Smooth muscle cell (in vitro differentiated cells): ENCODE measurements at regions not wholly inside any gene's neighbourhood (a gene's known extent, or its start where the extent isn't known, plus 50 kb on each side); places are given as distances from the start of the nearest gene placed in this dataset.

Experiments
- DNase-seq: peaks from one replicate; lab custom pipeline; 2025; ENCODE audit not compliant: unreplicated experiment; lab: John Stamatoyannopoulos, UW
- H2AFZ ChIP-seq: fragments of 200-600 bp; sonication (generic); 2 replicates; pipeline ENCODE4 v1.6.0; 2016; ENCODE audit warnings: antibody characterized with exemption, low read depth, mild to moderate bottlenecking
- H3F3A ChIP-seq: fragments of 200-600 bp; sonication (generic); 2 replicates; pipeline ENCODE4 v1.6.0; 2017; ENCODE audit warnings: antibody characterized with exemption, low read depth
- H3K27ac ChIP-seq: fragments of 200-600 bp; sonication (generic); 2 replicates; pipeline ENCODE4 v1.5.1; 2016; ENCODE audit warnings: low read depth, mild to moderate bottlenecking
- H3K27me3 ChIP-seq: fragments of 200-600 bp; sonication (generic); 2 replicates; pipeline ENCODE4 v1.6.1; 2016; ENCODE audit warnings: low read depth, mild to moderate bottlenecking
- H3K36me3 ChIP-seq: fragments of 200-600 bp; sonication (generic); 2 replicates; pipeline ENCODE4 v1.5.1; 2016; ENCODE audit warnings: low read depth
- H3K4me1 ChIP-seq: fragments of 200-600 bp; sonication (generic); 2 replicates; pipeline ENCODE4 v1.5.1; 2016; ENCODE audit warnings: low read depth
- H3K4me2 ChIP-seq: fragments of 200-600 bp; sonication (generic); 2 replicates; pipeline ENCODE4 v1.6.0; 2016; ENCODE audit warnings: mild to moderate bottlenecking
- H3K4me3 ChIP-seq: fragments of 200-600 bp; sonication (generic); 2 replicates; pipeline ENCODE4 v1.5.1; 2016; ENCODE audit warnings: mild to moderate bottlenecking
- H3K79me2 ChIP-seq: fragments of 200-600 bp; sonication (generic); 2 replicates; pipeline ENCODE4 v1.6.0; 2016; ENCODE audit warnings: low read depth, mild to moderate bottlenecking
- H3K9ac ChIP-seq: fragments of 200-600 bp; sonication (generic); 2 replicates; pipeline ENCODE4 v1.6.0; 2016; ENCODE audit warnings: low read depth
- H3K9me3 ChIP-seq: fragments of 200-600 bp; sonication (generic); replicated peaks from 2 replicates; pipeline ENCODE4 v1.5.1; 2016; ENCODE audit warnings: low read depth
- H4K20me1 ChIP-seq: fragments of 200-600 bp; sonication (generic); 2 replicates; pipeline ENCODE4 v1.6.0; 2016; ENCODE audit warnings: low read depth
- WGBS: methylation state at CpG from one replicate; pipeline ENCODE4 v1.1.7; 2016; ENCODE audit warnings: low lambda C conversion rate; 5-methylcytosine and 5-hydroxymethylcytosine counted together
- TF ChIP-seq, protein P1 (sequence below): fragments of 200-600 bp; sonication (generic); IDR thresholded peaks from 2 replicates; pipeline ENCODE4 v1.5.1; 2017; ENCODE audit warnings: borderline replicate concordance, mild to moderate bottlenecking, antibody characterized with exemption; ENCODE audit not compliant: insufficient read depth, poor library complexity, severe bottlenecking

DNA sequence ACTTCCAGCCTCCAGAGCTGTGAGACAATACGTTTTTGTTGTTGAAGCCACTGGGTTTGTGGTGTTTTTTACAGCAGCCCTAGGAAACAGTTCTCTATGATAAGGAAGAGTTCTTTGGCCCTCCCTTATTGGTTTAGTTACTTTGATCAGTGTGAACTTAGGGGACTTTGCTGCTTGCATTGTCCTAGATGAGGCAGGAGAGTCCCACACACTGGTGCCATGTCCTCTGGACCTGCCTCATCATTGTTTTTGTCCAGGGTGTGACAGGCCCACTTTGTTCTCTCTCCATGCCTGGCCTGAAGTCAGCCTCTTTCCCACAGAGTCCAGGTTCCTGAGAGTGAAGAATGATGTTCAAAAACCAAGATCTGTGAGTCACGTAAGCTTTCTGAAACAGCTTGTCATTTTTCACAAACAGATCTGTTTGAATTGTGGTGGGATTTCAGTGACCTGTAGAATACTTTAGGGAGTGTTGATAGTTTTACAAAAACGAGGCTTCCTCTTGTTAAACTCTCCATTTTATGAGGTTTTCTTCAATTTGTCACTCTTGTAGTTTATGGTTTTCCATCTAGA, 63.8 kb downstream of the ING1 start:
- WGBS: 64% methylated on average over 3 of the region's 3 CpGs
- H3K27ac ChIP-seq: no peak overlapping the region
- H3K27me3 ChIP-seq: no peaks in the 10 kb centered on the region
- DNase-seq: no peak
- H3K79me2 ChIP-seq: no peaks in the 10 kb centered on the region
- TF ChIP-seq, protein P1, sequence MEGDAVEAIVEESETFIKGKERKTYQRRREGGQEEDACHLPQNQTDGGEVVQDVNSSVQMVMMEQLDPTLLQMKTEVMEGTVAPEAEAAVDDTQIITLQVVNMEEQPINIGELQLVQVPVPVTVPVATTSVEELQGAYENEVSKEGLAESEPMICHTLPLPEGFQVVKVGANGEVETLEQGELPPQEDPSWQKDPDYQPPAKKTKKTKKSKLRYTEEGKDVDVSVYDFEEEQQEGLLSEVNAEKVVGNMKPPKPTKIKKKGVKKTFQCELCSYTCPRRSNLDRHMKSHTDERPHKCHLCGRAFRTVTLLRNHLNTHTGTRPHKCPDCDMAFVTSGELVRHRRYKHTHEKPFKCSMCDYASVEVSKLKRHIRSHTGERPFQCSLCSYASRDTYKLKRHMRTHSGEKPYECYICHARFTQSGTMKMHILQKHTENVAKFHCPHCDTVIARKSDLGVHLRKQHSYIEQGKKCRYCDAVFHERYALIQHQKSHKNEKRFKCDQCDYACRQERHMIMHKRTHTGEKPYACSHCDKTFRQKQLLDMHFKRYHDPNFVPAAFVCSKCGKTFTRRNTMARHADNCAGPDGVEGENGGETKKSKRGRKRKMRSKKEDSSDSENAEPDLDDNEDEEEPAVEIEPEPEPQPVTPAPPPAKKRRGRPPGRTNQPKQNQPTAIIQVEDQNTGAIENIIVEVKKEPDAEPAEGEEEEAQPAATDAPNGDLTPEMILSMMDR: no peak
- no peaks in the 10 kb centered on the region for H3K4me1 ChIP-seq
- no peak overlapping the region for H3K9ac ChIP-seq
- H3K9me3 ChIP-seq: no peaks in the 10 kb centered on the region
- H3K4me2 ChIP-seq: no peak overlapping the region
- H4K20me1 ChIP-seq: no peaks in the 10 kb centered on the region
- H2AFZ ChIP-seq: no peak overlapping the region
- no peaks in the 10 kb centered on the region for H3F3A ChIP-seq
- no peak overlapping the region for H3K4me3 ChIP-seq
- H3K36me3 ChIP-seq: no peaks in the 10 kb centered on the region

DNA sequence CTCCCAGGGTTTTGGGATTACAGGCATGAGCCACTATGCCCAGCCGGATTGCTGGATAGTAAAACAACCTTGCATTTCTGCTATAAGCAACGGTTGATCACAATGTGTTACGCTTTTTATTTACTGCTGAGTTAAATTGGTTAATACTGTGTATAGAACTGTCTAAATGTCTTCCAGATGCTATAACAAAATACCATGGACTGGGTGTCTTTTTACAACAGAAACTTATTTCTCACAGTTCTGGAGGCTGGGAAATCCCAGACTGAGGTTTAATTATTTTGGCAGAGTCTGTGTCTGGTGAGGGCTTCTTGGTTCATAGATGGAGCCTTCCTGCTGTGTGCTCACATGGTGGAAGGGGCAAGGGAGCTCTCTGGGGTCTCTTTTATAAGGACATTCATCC, 65.5 kb downstream of the ING1 start:
- DNase-seq: no peak
- Histone ChIP-seq H3K27ac (no peak overlapping the region), H3K4me2 (no peak overlapping the region), H2AFZ (no peak overlapping the region), H3K9ac (no peak overlapping the region), H3K4me1 (no peaks in the 10 kb centered on the region), H3F3A (no peaks in the 10 kb centered on the region), H4K20me1 (no peaks in the 10 kb centered on the region), H3K27me3 (no peaks in the 10 kb centered on the region), H3K9me3 (no peaks in the 10 kb centered on the region), H3K36me3 (no peaks in the 10 kb centered on the region), H3K79me2 (no peaks in the 10 kb centered on the region), H3K4me3 (no peak overlapping the region)
- WGBS: 91% methylated on average over 3 of the region's 3 CpGs
- TF ChIP-seq, protein P1: no peak

DNA sequence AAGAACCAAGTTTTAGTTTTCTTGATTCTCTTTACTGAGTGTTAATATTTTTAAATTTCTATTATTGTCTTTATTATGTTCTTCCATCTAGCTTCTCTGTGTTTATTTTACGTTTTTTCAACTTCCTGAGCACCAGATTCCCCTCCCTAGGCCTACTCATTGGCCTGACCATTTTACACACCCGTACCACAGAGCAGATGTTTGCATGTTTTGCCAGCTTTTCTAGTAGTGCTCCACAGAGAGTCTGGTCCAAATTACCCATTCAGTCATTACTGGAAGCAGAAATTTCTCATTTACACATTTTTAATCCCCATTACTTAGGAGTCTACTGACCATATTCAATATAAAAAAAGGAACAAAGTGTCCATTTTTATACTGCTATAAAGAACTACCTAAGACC, 66.9 kb downstream of the ING1 start:
- WGBS: 79% methylated on average over 2 of the region's 2 CpGs
- Histone ChIP-seq H2AFZ (no peak overlapping the region), H3K27me3 (no peaks in the 10 kb centered on the region), H3K9me3 (no peaks in the 10 kb centered on the region), H3K27ac (no peak overlapping the region), H3K9ac (no peak overlapping the region), H3K79me2 (no peaks in the 10 kb centered on the region), H3F3A (no peaks in the 10 kb centered on the region), H3K4me3 (no peak overlapping the region), H3K4me2 (no peak overlapping the region), H3K4me1 (no peaks in the 10 kb centered on the region), H3K36me3 (no peaks in the 10 kb centered on the region), H4K20me1 (no peaks in the 10 kb centered on the region)
- TF ChIP-seq, protein P1: no peak
- DNase-seq: no peak

DNA sequence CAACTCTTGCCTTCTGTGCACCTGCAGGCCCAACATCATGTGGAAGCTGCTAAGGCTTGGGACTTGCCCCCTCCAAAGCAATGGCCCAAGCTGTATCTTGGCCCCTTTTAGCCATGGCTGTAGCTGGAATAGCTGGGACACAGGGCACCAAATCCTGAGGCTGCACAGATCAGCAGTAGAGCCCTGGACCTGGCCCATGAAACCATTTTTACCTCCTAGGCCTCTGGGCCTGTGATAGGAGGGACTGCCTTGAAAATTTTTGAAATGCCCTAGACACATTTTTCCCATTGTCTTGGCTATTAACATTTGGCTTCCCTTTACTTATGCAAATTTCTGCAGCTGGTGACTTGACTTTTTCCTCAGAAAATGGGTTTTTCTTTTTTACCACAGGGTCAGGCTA, 68.7 kb downstream of the ING1 start:
- Histone ChIP-seq H3K4me2 (no peak overlapping the region), H3K9me3 (no peaks in the 10 kb centered on the region), H3K4me1 (no peaks in the 10 kb centered on the region), H3K27me3 (no peaks in the 10 kb centered on the region), H3K9ac (no peak overlapping the region), H3F3A (no peaks in the 10 kb centered on the region), H3K79me2 (no peaks in the 10 kb centered on the region), H3K4me3 (no peak overlapping the region), H3K27ac (no peak overlapping the region), H4K20me1 (no peaks in the 10 kb centered on the region), H2AFZ (no peak overlapping the region), H3K36me3 (no peaks in the 10 kb centered on the region)
- DNase-seq: no peak
- TF ChIP-seq, protein P1: no peak
